ENCODE measurements at regions not wholly inside any gene's neighbourhood (a gene's known extent, or its start where the extent isn't known, plus 50 kb on each side); places are given as distances from the start of the nearest gene placed in this dataset.

GRCh38 chr3:139839659-139840058 is 95.3 kb upstream of the CLSTN2 start:
- TF ChIP-seq CTCF (conservative IDR thresholded peaks at IDR 0.05; ENCODE audit: low read length) (no peak), EZH2phosphoT487 (IDR thresholded peaks at IDR 0.05; ENCODE audit: borderline replicate concordance, low read depth, low read length) (no peak)
